Effector memory CD8-positive, alpha-beta T cell (primary cell): ENCODE measurements at regions not wholly inside any gene's neighbourhood (a gene's known extent, or its start where the extent isn't known, plus 50 kb on each side); places are given as distances from the start of the nearest gene placed in this dataset.

ENCODE experiments used
- ATAC-seq: fragments of 150-1000 bp; cut with Tn5 transposase; replicated peaks from 2 replicates; pipeline ENCODE4 v1.10.0; 2021; ENCODE audit warnings: mild to moderate bottlenecking, moderate library complexity
- DNase-seq, 3 experiments: peaks; one replicate each; pipeline ENCODE4 v3.0.0; 2021
- H3K27ac Mint-ChIP-seq, 2 donors: one replicate each; pipeline ENCODE4 v1.8.0; 2022; ENCODE audit warnings: mild to moderate bottlenecking in 2 of 2, mixed read lengths in 2 of 2, moderate library complexity in 2 of 2
- H3K27me3 Mint-ChIP-seq, 2 donors: one replicate each; pipeline ENCODE4 v1.8.0; 2022; ENCODE audit warnings: mixed read lengths in 2 of 2
- H3K36me3 Mint-ChIP-seq: one replicate; pipeline ENCODE4 v1.8.0; 2022; ENCODE audit warnings: mild to moderate bottlenecking, moderate library complexity, mixed read lengths; ENCODE audit not compliant: insufficient read depth
- H3K4me1 Mint-ChIP-seq, 2 donors: one replicate each; pipeline ENCODE4 v1.8.0; 2022; ENCODE audit warnings: low read depth in 2 of 2, mixed read lengths in 2 of 2
- H3K4me3 Mint-ChIP-seq, 2 donors: one replicate each; pipeline ENCODE4 v1.8.0; 2022; ENCODE audit warnings: mild to moderate bottlenecking in 2 of 2, mixed read lengths in 2 of 2, moderate library complexity in 2 of 2
- H3K9me3 Mint-ChIP-seq, 2 donors: one replicate each; pipeline ENCODE4 v1.8.0; 2022; ENCODE audit warnings: mixed read lengths in 2 of 2

GRCh38 chr6:71153755-71154325 is 134.8 kb upstream of the OGFRL1 start:
- Mint-ChIP-seq H3K4me1 (no peaks in the 10 kb centered on the region), H3K4me3 (no peak overlapping the region), H3K9me3 (no peaks in the 10 kb centered on the region), H3K27me3 (peaks cover 0 to 6% of the 10 kb centered on the region in 2 donors), H3K36me3 (no peaks in the 10 kb centered on the region), H3K27ac (no peak overlapping the region)
- DNase-seq (no peak), ATAC-seq (no peak)

GRCh38 chr6:71157345-71157744 is 131.3 kb upstream of the OGFRL1 start:
- Mint-ChIP-seq H3K4me3 (no peak overlapping the region), H3K9me3 (no peaks in the 10 kb centered on the region), H3K27me3 (peaks cover 0 to 6% of the 10 kb centered on the region in 2 donors), H3K27ac (no peak overlapping the region), H3K36me3 (no peaks in the 10 kb centered on the region), H3K4me1 (no peaks in the 10 kb centered on the region)
- ATAC-seq (no peak), DNase-seq (no peak)

GRCh38 chr6:71164890-71165289 is 123.7 kb upstream of the OGFRL1 start:
- Mint-ChIP-seq H3K9me3 (no peaks in the 10 kb centered on the region), H3K4me1 (no peaks in the 10 kb centered on the region), H3K27ac (no peak overlapping the region), H3K36me3 (no peaks in the 10 kb centered on the region), H3K27me3 (peaks cover 0 to 14% of the 10 kb centered on the region in 2 donors), H3K4me3 (no peak overlapping the region)
- DNase-seq, result no peak
- ATAC-seq, result no peak

- no peaks in the 10 kb centered on the region for H3K36me3 Mint-ChIP-seq
- DNase-seq, result no peak
- ATAC-seq, result no peak
- H3K27ac Mint-ChIP-seq, result no peak overlapping the region
- H3K9me3 Mint-ChIP-seq, result no peaks in the 10 kb centered on the region
- H3K27me3 Mint-ChIP-seq, result peaks cover 7 to 14% of the 10 kb centered on the region in 2 donors
- no peaks in the 10 kb centered on the region for H3K4me1 Mint-ChIP-seq
- H3K4me3 Mint-ChIP-seq, result no peak overlapping the region
Observed at GRCh38 chr6:71168233-71168765, 120.3 kb upstream of the OGFRL1 start.

GRCh38 chr6:71171497-71172070 is 117.0 kb upstream of the OGFRL1 start:
- Mint-ChIP-seq H3K36me3 (no peaks in the 10 kb centered on the region), H3K27ac (no peak overlapping the region), H3K27me3 (peaks cover 24 to 39% of the 10 kb centered on the region in 2 donors), H3K9me3 (no peaks in the 10 kb centered on the region), H3K4me1 (no peaks in the 10 kb centered on the region), H3K4me3 (no peak overlapping the region)
- DNase-seq, result no peak
- ATAC-seq, result no peak

GRCh38 chr6:71179249-71179885 is 109.2 kb upstream of the OGFRL1 start:
- no peak for ATAC-seq
- no peak overlapping the region for H3K27ac Mint-ChIP-seq
- H3K36me3 Mint-ChIP-seq, result no peaks in the 10 kb centered on the region
- H3K9me3 Mint-ChIP-seq, result no peaks in the 10 kb centered on the region
- DNase-seq, result no peak
- no peaks in the 10 kb centered on the region for H3K4me1 Mint-ChIP-seq
- H3K27me3 Mint-ChIP-seq, result peaks cover 49 to 53% of the 10 kb centered on the region in 2 donors
- H3K4me3 Mint-ChIP-seq, result no peak overlapping the region

GRCh38 chr6:71181565-71181964 is 107.0 kb upstream of the OGFRL1 start:
- Mint-ChIP-seq H3K36me3 (no peaks in the 10 kb centered on the region), H3K27me3 (peaks cover 39 to 48% of the 10 kb centered on the region in 2 donors), H3K27ac (no peak overlapping the region), H3K4me1 (no peaks in the 10 kb centered on the region), H3K4me3 (no peak overlapping the region), H3K9me3 (no peaks in the 10 kb centered on the region)
- no peak for DNase-seq
- no peak for ATAC-seq

GRCh38 chr6:71187141-71187540 is 101.5 kb upstream of the OGFRL1 start:
- Mint-ChIP-seq H3K9me3 (no peaks in the 10 kb centered on the region), H3K36me3 (no peaks in the 10 kb centered on the region), H3K27me3 (peaks cover 30 to 33% of the 10 kb centered on the region in 2 donors), H3K4me3 (no peak overlapping the region), H3K4me1 (no peaks in the 10 kb centered on the region), H3K27ac (peak overlapping the region in 1 of 2 donors; percentile 9)
- no peak for ATAC-seq
- DNase-seq, result no peak

- DNase-seq (no peak), ATAC-seq (no peak)
- peaks cover 7 to 12% of the 10 kb centered on the region in 2 donors for H3K27me3 Mint-ChIP-seq
- H3K27ac Mint-ChIP-seq, result no peak overlapping the region
- no peaks in the 10 kb centered on the region for H3K4me1 Mint-ChIP-seq
- H3K9me3 Mint-ChIP-seq, result no peaks in the 10 kb centered on the region
- no peak overlapping the region for H3K4me3 Mint-ChIP-seq
- H3K36me3 Mint-ChIP-seq, result no peaks in the 10 kb centered on the region
Observed at GRCh38 chr6:71190809-71191208, 97.8 kb upstream of the OGFRL1 start.

GRCh38 chr6:71194724-71195123 is 93.9 kb upstream of the OGFRL1 start:
- H3K36me3 Mint-ChIP-seq, result no peaks in the 10 kb centered on the region
- no peaks in the 10 kb centered on the region for H3K9me3 Mint-ChIP-seq
- no peak overlapping the region for H3K27ac Mint-ChIP-seq
- H3K4me1 Mint-ChIP-seq, result no peaks in the 10 kb centered on the region
- no peak overlapping the region for H3K4me3 Mint-ChIP-seq
- H3K27me3 Mint-ChIP-seq, result peaks cover 0 to 20% of the 10 kb centered on the region in 2 donors
- DNase-seq, result no peak
- no peak for ATAC-seq

GRCh38 chr6:71197267-71197666 is 91.3 kb upstream of the OGFRL1 start:
- H3K27ac Mint-ChIP-seq, result no peak overlapping the region
- DNase-seq, result no peak
- H3K36me3 Mint-ChIP-seq, result no peaks in the 10 kb centered on the region
- H3K4me1 Mint-ChIP-seq, result no peaks in the 10 kb centered on the region
- no peak overlapping the region for H3K4me3 Mint-ChIP-seq
- ATAC-seq, result no peak
- peaks cover 0 to 20% of the 10 kb centered on the region in 2 donors for H3K27me3 Mint-ChIP-seq
- H3K9me3 Mint-ChIP-seq, result no peaks in the 10 kb centered on the region

GRCh38 chr6:71197780-71198179 is 90.8 kb upstream of the OGFRL1 start:
- no peak overlapping the region for H3K4me3 Mint-ChIP-seq
- no peak overlapping the region for H3K27ac Mint-ChIP-seq
- no peaks in the 10 kb centered on the region for H3K9me3 Mint-ChIP-seq
- DNase-seq (no peak), ATAC-seq (no peak)
- H3K36me3 Mint-ChIP-seq, result no peaks in the 10 kb centered on the region
- H3K4me1 Mint-ChIP-seq, result no peaks in the 10 kb centered on the region
- peaks cover 0 to 20% of the 10 kb centered on the region in 2 donors for H3K27me3 Mint-ChIP-seq

GRCh38 chr6:71198908-71199307 is 89.7 kb upstream of the OGFRL1 start:
- H3K4me3 Mint-ChIP-seq, result no peak overlapping the region
- no peak for ATAC-seq
- no peaks in the 10 kb centered on the region for H3K36me3 Mint-ChIP-seq
- H3K27ac Mint-ChIP-seq, result no peak overlapping the region
- no peak for DNase-seq
- no peaks in the 10 kb centered on the region for H3K9me3 Mint-ChIP-seq
- H3K27me3 Mint-ChIP-seq, result peaks cover 5 to 25% of the 10 kb centered on the region in 2 donors
- H3K4me1 Mint-ChIP-seq, result no peaks in the 10 kb centered on the region

- Mint-ChIP-seq H3K36me3 (no peaks in the 10 kb centered on the region), H3K4me1 (no peaks in the 10 kb centered on the region), H3K4me3 (no peak overlapping the region), H3K9me3 (no peaks in the 10 kb centered on the region), H3K27ac (no peak overlapping the region), H3K27me3 (peaks cover 10 to 30% of the 10 kb centered on the region in 2 donors)
- ATAC-seq (no peak), DNase-seq (no peak)
Observed at GRCh38 chr6:71199736-71200135, 88.9 kb upstream of the OGFRL1 start.
